CD4-positive, alpha-beta memory T cell (primary cell): ENCODE measurements at regions not wholly inside any gene's neighbourhood (a gene's known extent, or its start where the extent isn't known, plus 50 kb on each side); places are given as distances from the start of the nearest gene placed in this dataset.

ENCODE experiments used
- CTCF ChIA-PET: fragments of 350-600 bp; sonication (Branson Sonifier 250); formaldehyde crosslinking; loops from one replicate; lab custom pipeline; 2021; ENCODE audit warnings: inconsistent platforms; ENCODE audit not compliant: partially characterized antibody; lab: Charles Lee
- POLR2A ChIA-PET: fragments of 350-600 bp; sonication (Branson Sonifier 250); formaldehyde crosslinking; loops from one replicate; lab custom pipeline; 2021; ENCODE audit not compliant: partially characterized antibody; lab: Charles Lee
- DNase-seq, 5 donors: peaks; one replicate each; pipeline versions ENCODE4 v3.0.0 to v3.0.0-alpha.2; 2020 to 2022; ENCODE audit warnings: mixed read lengths in 1 of 5
- H3K27ac ChIP-seq: one replicate; pipeline ENCODE4 v1.7.0; 2013; ENCODE audit warnings: low read depth, low read length
- H3K27me3 ChIP-seq: 2 replicates; pipeline ENCODE4 v1.7.0; 2013; ENCODE audit warnings: mild to moderate bottlenecking, low read length, moderate library complexity; ENCODE audit not compliant: insufficient read depth
- H3K36me3 ChIP-seq: 2 replicates; pipeline ENCODE4 v1.7.0; 2013; ENCODE audit warnings: mild to moderate bottlenecking, low read length, moderate library complexity; ENCODE audit not compliant: insufficient read depth
- H3K4me1 ChIP-seq: 2 replicates; pipeline ENCODE4 v1.7.0; 2013; ENCODE audit warnings: mild to moderate bottlenecking, low read length, moderate library complexity; ENCODE audit not compliant: insufficient read depth
- H3K4me3 ChIP-seq, 2 donors: one replicate each; pipeline ENCODE4 v1.7.0; 2013; ENCODE audit warnings: low read length in 2 of 2, mild to moderate bottlenecking in 1 of 2
- H3K9me3 ChIP-seq, 2 donors: one replicate each; pipeline ENCODE4 v1.7.0; 2013; ENCODE audit warnings: low read length in 2 of 2, control low read depth in 1 of 2; ENCODE audit not compliant: control insufficient read depth in 1 of 2
- H3K27ac Mint-ChIP-seq, 7 donors: one replicate each; pipeline ENCODE4 v1.8.0; 2020 to 2021; ENCODE audit warnings: mixed read lengths in 7 of 7, mild to moderate bottlenecking in 6 of 7, inconsistent platforms in 3 of 7, moderate library complexity in 3 of 7
- H3K27me3 Mint-ChIP-seq, 2 donors: one replicate each; pipeline ENCODE4 v1.8.0; 2020 to 2021; ENCODE audit warnings: mixed read lengths in 2 of 2
- H3K36me3 Mint-ChIP-seq, 2 donors: one replicate each; pipeline ENCODE4 v1.8.0; 2020 to 2021; ENCODE audit warnings: mixed read lengths in 2 of 2, inconsistent platforms in 1 of 2, mild to moderate bottlenecking in 1 of 2
- H3K4me1 Mint-ChIP-seq, 4 donors: one replicate each; pipeline ENCODE4 v1.8.0; 2020 to 2021; ENCODE audit warnings: mixed read lengths in 4 of 4, mild to moderate bottlenecking in 1 of 4
- H3K4me3 Mint-ChIP-seq, 8 donors: one replicate each; pipeline ENCODE4 v1.8.0; 2020 to 2021; ENCODE audit warnings: mixed read lengths in 8 of 8, mild to moderate bottlenecking in 7 of 8, moderate library complexity in 6 of 8, inconsistent platforms in 3 of 8
- H3K9me3 Mint-ChIP-seq, 8 donors: one replicate each; pipeline ENCODE4 v1.8.0; 2020 to 2021; ENCODE audit warnings: mixed read lengths in 8 of 8, mild to moderate bottlenecking in 5 of 8, inconsistent platforms in 3 of 8, moderate library complexity in 1 of 8
- intact Hi-C: fragments of 100-400 bp; cut with micrococcal nuclease; formaldehyde crosslinking; loops from one replicate; pipeline ENCODE4 v1.15.1; 2023

GRCh38 chr13:53121131-53121773 lies 92.6 kb downstream of the OLFM4 start:
- Histone ChIP-seq H3K4me1 (no peaks in the 10 kb centered on the region), H3K9me3 (no peaks in the 10 kb centered on the region), H3K27ac (no peak overlapping the region), H3K27me3 (no peaks in the 10 kb centered on the region), H3K36me3 (no peaks in the 10 kb centered on the region), H3K4me3 (no peak overlapping the region)
- no peaks in the 10 kb centered on the region for H3K27me3 Mint-ChIP-seq
- H3K36me3 Mint-ChIP-seq = no peaks in the 10 kb centered on the region
- CTCF ChIA-PET = no interaction called here
- peaks cover 0 to 11% (median 0%) of the 10 kb centered on the region in 8 donors for H3K9me3 Mint-ChIP-seq
- intact Hi-C loops = no loop called here
- no peak for DNase-seq
- H3K27ac Mint-ChIP-seq = no peak overlapping the region
- no peaks in the 10 kb centered on the region for H3K4me1 Mint-ChIP-seq
- POLR2A ChIA-PET = no interaction called here
- H3K4me3 Mint-ChIP-seq = no peak overlapping the region

GRCh38 chr13:53121919-53122318 lies 93.3 kb downstream of the OLFM4 start:
- Histone ChIP-seq H3K9me3 (no peaks in the 10 kb centered on the region), H3K27me3 (no peaks in the 10 kb centered on the region), H3K27ac (no peak overlapping the region), H3K36me3 (no peaks in the 10 kb centered on the region), H3K4me3 (no peak overlapping the region), H3K4me1 (no peaks in the 10 kb centered on the region)
- no peaks in the 10 kb centered on the region for H3K4me1 Mint-ChIP-seq
- ChIA-PET POLR2A (no interaction called here), CTCF (no interaction called here)
- H3K4me3 Mint-ChIP-seq = no peak overlapping the region
- no peaks in the 10 kb centered on the region for H3K27me3 Mint-ChIP-seq
- H3K9me3 Mint-ChIP-seq = peaks cover 0 to 7% (median 0%) of the 10 kb centered on the region in 8 donors
- H3K27ac Mint-ChIP-seq = no peak overlapping the region
- no peak for DNase-seq
- H3K36me3 Mint-ChIP-seq = no peaks in the 10 kb centered on the region
- intact Hi-C loops = no loop called here

- no peaks in the 10 kb centered on the region for H3K9me3 ChIP-seq
- H3K4me1 ChIP-seq = no peaks in the 10 kb centered on the region
- H3K4me3 Mint-ChIP-seq = no peak overlapping the region
- no peak overlapping the region for H3K27ac ChIP-seq
- DNase-seq = no peak
- peaks cover 0 to 2% (median 0%) of the 10 kb centered on the region in 8 donors for H3K9me3 Mint-ChIP-seq
- H3K27me3 ChIP-seq = no peaks in the 10 kb centered on the region
- H3K4me1 Mint-ChIP-seq = no peaks in the 10 kb centered on the region
- H3K27ac Mint-ChIP-seq = no peak overlapping the region
- ChIA-PET CTCF (no interaction called here), POLR2A (no interaction called here)
- no peaks in the 10 kb centered on the region for H3K36me3 ChIP-seq
- no peaks in the 10 kb centered on the region for H3K27me3 Mint-ChIP-seq
- H3K4me3 ChIP-seq = no peak overlapping the region
- intact Hi-C loops = no loop called here
- H3K36me3 Mint-ChIP-seq = no peaks in the 10 kb centered on the region
These were observed 94.9 kb downstream of the OLFM4 start for GRCh38 chr13:53123536-53123935.

- no peaks in the 10 kb centered on the region for H3K27me3 Mint-ChIP-seq
- H3K4me3 Mint-ChIP-seq = no peak overlapping the region
- H3K36me3 ChIP-seq = no peaks in the 10 kb centered on the region
- no peak overlapping the region for H3K27ac Mint-ChIP-seq
- H3K36me3 Mint-ChIP-seq = no peaks in the 10 kb centered on the region
- no peaks in the 10 kb centered on the region for H3K4me1 ChIP-seq
- no peak overlapping the region for H3K27ac ChIP-seq
- ChIA-PET CTCF (no interaction called here), POLR2A (no interaction called here)
- H3K4me1 Mint-ChIP-seq = no peaks in the 10 kb centered on the region
- H3K4me3 ChIP-seq = no peak overlapping the region
- H3K27me3 ChIP-seq = no peaks in the 10 kb centered on the region
- no peaks in the 10 kb centered on the region for H3K9me3 Mint-ChIP-seq
- no peaks in the 10 kb centered on the region for H3K9me3 ChIP-seq
- no peak for DNase-seq
- intact Hi-C loops = no loop called here
These were observed 96.0 kb downstream of the OLFM4 start for GRCh38 chr13:53124623-53125022.

DNA sequence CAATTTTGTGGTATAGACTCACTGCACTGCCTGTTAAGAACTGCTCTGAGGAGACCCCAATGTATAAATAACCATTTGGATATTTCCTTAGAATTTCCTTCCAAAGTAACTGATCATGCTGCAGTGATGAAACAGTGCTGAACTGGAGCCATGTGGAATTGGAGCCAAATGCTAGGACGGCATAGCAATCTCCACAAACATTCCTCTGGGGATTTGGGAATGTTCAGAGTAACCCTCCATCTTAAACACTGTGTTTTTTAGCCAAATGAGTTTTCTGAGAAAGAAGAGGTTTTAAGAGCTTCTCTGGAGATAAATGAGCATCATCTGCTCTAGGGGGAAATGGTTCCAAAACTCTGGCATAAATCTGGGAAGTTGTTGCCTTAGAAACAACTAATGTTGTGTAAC lies 98.2 kb downstream of the OLFM4 start:
- no peaks in the 10 kb centered on the region for H3K9me3 ChIP-seq
- H3K4me1 Mint-ChIP-seq = no peaks in the 10 kb centered on the region
- H3K27me3 Mint-ChIP-seq = no peaks in the 10 kb centered on the region
- H3K36me3 ChIP-seq = no peaks in the 10 kb centered on the region
- no peak for DNase-seq
- no peaks in the 10 kb centered on the region for H3K27me3 ChIP-seq
- CTCF ChIA-PET = interaction anchor here (1.8 kb wide), 1 partner anchor 7 kb away, joined by 7 read pairs; no protein-coding TSS in a partner anchor
- no peak overlapping the region for H3K27ac Mint-ChIP-seq
- H3K4me3 Mint-ChIP-seq = no peak overlapping the region
- H3K9me3 Mint-ChIP-seq = no peaks in the 10 kb centered on the region
- POLR2A ChIA-PET = no interaction called here
- intact Hi-C loops = no loop called here
- H3K36me3 Mint-ChIP-seq = no peaks in the 10 kb centered on the region
- H3K4me1 ChIP-seq = no peaks in the 10 kb centered on the region
- H3K4me3 ChIP-seq = no peak overlapping the region
- no peak overlapping the region for H3K27ac ChIP-seq

DNA sequence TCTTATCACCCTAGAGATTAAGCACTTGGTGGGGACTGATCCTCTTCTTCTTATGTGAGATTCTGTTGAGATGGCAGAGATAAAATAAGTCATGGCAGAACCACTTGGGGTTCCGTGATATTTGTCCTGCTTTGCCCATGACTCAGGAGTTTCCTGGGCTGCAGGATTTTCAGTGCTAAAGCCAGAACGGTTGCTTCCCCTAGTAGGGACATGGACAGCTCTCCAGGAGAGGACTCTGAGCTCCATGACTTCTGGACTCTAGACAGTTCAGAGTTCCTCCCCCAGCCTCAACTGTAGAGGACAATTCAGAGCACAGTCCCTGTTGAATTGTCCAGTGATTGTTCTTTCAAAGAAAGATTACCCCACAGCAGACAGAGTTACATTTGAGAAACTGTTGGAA lies 98.8 kb downstream of the OLFM4 start:
- no peaks in the 10 kb centered on the region for H3K36me3 ChIP-seq
- POLR2A ChIA-PET = no interaction called here
- Mint-ChIP-seq H3K9me3 (peaks cover 0 to 2% (median 0%) of the 10 kb centered on the region in 8 donors), H3K4me3 (no peak overlapping the region), H3K4me1 (no peaks in the 10 kb centered on the region), H3K27me3 (no peaks in the 10 kb centered on the region), H3K36me3 (no peaks in the 10 kb centered on the region), H3K27ac (no peak overlapping the region)
- CTCF ChIA-PET = no interaction called here
- no peak overlapping the region for H3K4me3 ChIP-seq
- intact Hi-C loops = no loop called here
- no peak overlapping the region for H3K27ac ChIP-seq
- no peaks in the 10 kb centered on the region for H3K27me3 ChIP-seq
- H3K9me3 ChIP-seq = no peaks in the 10 kb centered on the region
- H3K4me1 ChIP-seq = no peaks in the 10 kb centered on the region
- no peak for DNase-seq

GRCh38 chr13:53129864-53130393 lies 101.3 kb downstream of the OLFM4 start:
- H3K27ac Mint-ChIP-seq = no peak overlapping the region
- H3K9me3 Mint-ChIP-seq = peaks cover 0 to 4% (median 0%) of the 10 kb centered on the region in 8 donors
- DNase-seq = no peak
- no peaks in the 10 kb centered on the region for H3K4me1 ChIP-seq
- no peaks in the 10 kb centered on the region for H3K9me3 ChIP-seq
- no peak overlapping the region for H3K4me3 ChIP-seq
- H3K4me3 Mint-ChIP-seq = no peak overlapping the region
- CTCF ChIA-PET = no interaction called here
- intact Hi-C loops = no loop called here
- H3K4me1 Mint-ChIP-seq = no peaks in the 10 kb centered on the region
- no peaks in the 10 kb centered on the region for H3K36me3 Mint-ChIP-seq
- no peak overlapping the region for H3K27ac ChIP-seq
- no peaks in the 10 kb centered on the region for H3K36me3 ChIP-seq
- no peaks in the 10 kb centered on the region for H3K27me3 ChIP-seq
- no peaks in the 10 kb centered on the region for H3K27me3 Mint-ChIP-seq
- POLR2A ChIA-PET = no interaction called here
